ENCODE measurements at regions not wholly inside any gene's neighbourhood (a gene's known extent, or its start where the extent isn't known, plus 50 kb on each side); places are given as distances from the start of the nearest gene placed in this dataset.

DNA sequence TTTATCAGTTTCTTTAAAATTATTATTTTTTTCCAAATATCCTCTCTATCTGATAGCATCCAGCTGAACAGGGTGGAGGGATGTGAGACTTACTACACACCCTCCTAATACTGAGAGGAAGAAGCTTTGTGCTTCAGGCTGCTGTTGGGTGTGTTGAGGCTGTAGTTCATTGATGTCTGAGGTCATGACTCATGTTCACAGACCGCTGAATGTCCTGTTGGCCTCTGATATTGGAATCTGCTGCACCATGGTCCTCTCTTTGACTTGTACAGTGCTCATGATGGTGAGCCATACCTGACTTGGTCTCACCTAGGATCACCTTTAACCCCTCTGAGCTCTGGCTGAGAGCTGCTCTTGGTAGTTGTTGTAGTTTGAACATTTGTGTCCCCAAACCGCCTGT is 302.9 kb downstream of the SATB1 start:
- H3K27me3 Mint-ChIP-seq (ENCODE audit: low read depth): no peaks in the 10 kb centered on the region
- H3K27ac ChIP-seq (ENCODE audit: insufficient read length, low read depth, low read length): no peak overlapping the region
- H3K36me3 Mint-ChIP-seq (ENCODE audit: insufficient read depth in 1 of 3, low read depth in 3 of 3): peaks cover 0 to 2% (median 0%) of the 10 kb centered on the region in 3 experiments; a peak in 1 of 7 replicates
- H4K5ac ChIP-seq (ENCODE audit: insufficient read length, low read depth, low read length): no peak overlapping the region
- no peaks in the 10 kb centered on the region for H3K79me2 ChIP-seq (ENCODE audit: insufficient read depth, low read length)
- no peak overlapping the region for H2BK5ac ChIP-seq (ENCODE audit: insufficient read length, low read length)
- no peak overlapping the region for H3K4me3 Mint-ChIP-seq
- no peak overlapping the region for H3K23ac ChIP-seq (ENCODE audit: insufficient read length, low read depth, low read length)
- H2AK5ac ChIP-seq (ENCODE audit: insufficient read length, low read length): no peak overlapping the region
- no peak overlapping the region for H3K56ac ChIP-seq (ENCODE audit: insufficient read length, low read depth, low read length)
- no peak overlapping the region; a peak in 1 of 7 replicates for H3K27ac Mint-ChIP-seq
- TF ChIP-seq, protein P1, sequence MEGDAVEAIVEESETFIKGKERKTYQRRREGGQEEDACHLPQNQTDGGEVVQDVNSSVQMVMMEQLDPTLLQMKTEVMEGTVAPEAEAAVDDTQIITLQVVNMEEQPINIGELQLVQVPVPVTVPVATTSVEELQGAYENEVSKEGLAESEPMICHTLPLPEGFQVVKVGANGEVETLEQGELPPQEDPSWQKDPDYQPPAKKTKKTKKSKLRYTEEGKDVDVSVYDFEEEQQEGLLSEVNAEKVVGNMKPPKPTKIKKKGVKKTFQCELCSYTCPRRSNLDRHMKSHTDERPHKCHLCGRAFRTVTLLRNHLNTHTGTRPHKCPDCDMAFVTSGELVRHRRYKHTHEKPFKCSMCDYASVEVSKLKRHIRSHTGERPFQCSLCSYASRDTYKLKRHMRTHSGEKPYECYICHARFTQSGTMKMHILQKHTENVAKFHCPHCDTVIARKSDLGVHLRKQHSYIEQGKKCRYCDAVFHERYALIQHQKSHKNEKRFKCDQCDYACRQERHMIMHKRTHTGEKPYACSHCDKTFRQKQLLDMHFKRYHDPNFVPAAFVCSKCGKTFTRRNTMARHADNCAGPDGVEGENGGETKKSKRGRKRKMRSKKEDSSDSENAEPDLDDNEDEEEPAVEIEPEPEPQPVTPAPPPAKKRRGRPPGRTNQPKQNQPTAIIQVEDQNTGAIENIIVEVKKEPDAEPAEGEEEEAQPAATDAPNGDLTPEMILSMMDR (conservative IDR thresholded peaks at IDR 0.05): no peak
- H4K20me1 ChIP-seq (ENCODE audit: control insufficient read depth, insufficient read depth, insufficient read length): no peaks in the 10 kb centered on the region
- no peak overlapping the region for H2BK12ac ChIP-seq (ENCODE audit: insufficient read length, low read depth, low read length)
- H3K14ac ChIP-seq (ENCODE audit: insufficient read depth, low read length): no peak overlapping the region
- H3K27me3 ChIP-seq (ENCODE audit: insufficient read depth, low read length): no peaks in the 10 kb centered on the region
- DNase-seq: no peak
- no peaks in the 10 kb centered on the region for H3K79me1 ChIP-seq (ENCODE audit: insufficient read depth, low read depth, low read length, poor library complexity, severe bottlenecking)
- H2BK20ac ChIP-seq (ENCODE audit: low read depth, low read length, poor library complexity, severe bottlenecking): no peak overlapping the region
- H4K91ac ChIP-seq (ENCODE audit: insufficient read length, low read depth, low read length): no peak overlapping the region
- H3K9me3 ChIP-seq (ENCODE audit: control insufficient read depth, low read depth, low read length): no peaks in the 10 kb centered on the region
- no peak overlapping the region for H3K4me2 ChIP-seq (ENCODE audit: insufficient read depth, insufficient read length, low read length)
- no peak overlapping the region for H2BK15ac ChIP-seq (ENCODE audit: low read depth, low read length)
- no peak overlapping the region for H2BK120ac ChIP-seq (ENCODE audit: low read depth, low read length, poor library complexity, severe bottlenecking)
- no peak overlapping the region for H3T11ph ChIP-seq (ENCODE audit: low read length)
- no peaks in the 10 kb centered on the region for H3K23me2 ChIP-seq (ENCODE audit: insufficient read length, low read depth, low read length, poor library complexity, severe bottlenecking)
- H3K9ac ChIP-seq (ENCODE audit: extremely low read depth, insufficient read length, low read length): no peak overlapping the region
- no peak overlapping the region for H2AFZ ChIP-seq (ENCODE audit: low read length)
- no peaks in the 10 kb centered on the region for H3K9me3 Mint-ChIP-seq
- no peak overlapping the region for H3K4ac ChIP-seq (ENCODE audit: low read depth, low read length)
- WGBS (ENCODE audit: extremely low coverage, insufficient read length, low lambda C conversion rate): no CpG with 5 or more reads among the region's 2 CpGs
- H3K18ac ChIP-seq (ENCODE audit: insufficient read length, low read depth, low read length): no peak overlapping the region
- peaks cover 1% of the 10 kb centered on the region in 2 experiments; a peak in 2 of 4 replicates for H3K4me1 Mint-ChIP-seq
- H4K8ac ChIP-seq (replicated peaks; ENCODE audit: insufficient read length, low read depth, low read length): no peak overlapping the region
- no peaks in the 10 kb centered on the region for H3K4me1 ChIP-seq (ENCODE audit: insufficient read depth, low read length)
